Vagina (tissue), 2 donors: ENCODE measurements at regions not wholly inside any gene's neighbourhood (a gene's known extent, or its start where the extent isn't known, plus 50 kb on each side); places are given as distances from the start of the nearest gene placed in this dataset.

Experiments
- DNase-seq, 2 donors: peaks; one replicate each; pipeline ENCODE4 v3.0.0-alpha.2; 2017; ENCODE audit errors: extremely low spot score in 2 of 2
- H3K27ac ChIP-seq: fragments of 200-600 bp; sonication (generic); one replicate; pipeline ENCODE4 v1.5.1; 2019
- H3K27me3 ChIP-seq: fragments of 200-600 bp; sonication (generic); one replicate; pipeline ENCODE4 v1.5.1; 2019
- H3K36me3 ChIP-seq, 2 donors: fragments of 200-600 bp; sonication (generic); one replicate each; pipeline ENCODE4 v1.5.1; 2017 to 2019
- H3K4me1 ChIP-seq: fragments of 200-600 bp; sonication (generic); one replicate; pipeline ENCODE4 v1.5.1; 2019
- H3K4me3 ChIP-seq, 2 donors: fragments of 200-600 bp; sonication (generic); 1 replicate in 1 of 2; 2 replicates in 1 of 2; pipeline ENCODE4 v1.5.1; 2016 to 2019
- H3K9me3 ChIP-seq: fragments of 200-600 bp; sonication (generic); one replicate; pipeline ENCODE4 v1.5.1; 2019
- CTCF ChIP-seq, 3 experiments: fragments of 450-650 bp in 2 of 3; fragments of 200-600 bp in 1 of 3; sonication (generic) in 1 of 3; IDR thresholded peaks; one replicate each; pipeline ENCODE4 v1.5.1; 2017 to 2019; ENCODE audit warnings: antibody characterized with exemption in 3 of 3, mild to moderate bottlenecking in 2 of 3, moderate library complexity in 2 of 3
- POLR2A ChIP-seq, 2 donors: fragments of 450-650 bp; IDR thresholded peaks; one replicate each; pipeline ENCODE4 v1.6.1; 2017; ENCODE audit warnings: antibody characterized with exemption in 2 of 2, mild to moderate bottlenecking in 2 of 2, moderate library complexity in 2 of 2
- POLR2AphosphoS5 ChIP-seq, 2 donors: sonication (generic); formaldehyde crosslinking; IDR thresholded peaks; one replicate each; pipeline ENCODE4 v1.9.0; 2017; ENCODE audit warnings: antibody characterized with exemption in 2 of 2, mild to moderate bottlenecking in 2 of 2, low read depth in 1 of 2; ENCODE audit not compliant: insufficient read depth in 1 of 2
- intact Hi-C: fragments of 100-400 bp; cut with DNase I; formaldehyde crosslinking; loops from one replicate; pipeline ENCODE4 v1.15.1; 2023

DNA sequence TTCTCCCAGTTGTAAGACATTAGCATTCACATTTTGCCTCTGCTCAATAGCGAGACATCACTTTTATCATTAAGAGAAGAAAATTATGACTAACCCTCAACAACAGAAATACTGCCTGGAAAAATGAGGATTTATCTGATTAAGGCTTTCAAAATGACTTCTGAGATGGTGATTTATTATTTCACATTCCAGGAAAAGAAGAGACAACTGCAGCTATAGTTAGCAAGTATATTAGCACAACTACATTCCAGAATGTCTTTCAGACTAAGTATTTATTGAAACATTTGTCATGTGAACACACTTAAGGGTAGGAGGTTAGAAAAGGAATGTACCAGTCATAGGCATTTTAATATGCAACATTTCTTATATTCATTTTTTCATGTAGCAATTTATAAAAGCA lies 162.0 kb downstream of the IQUB start:
- no peaks in the 10 kb centered on the region for H3K36me3 ChIP-seq
- TF ChIP-seq CTCF (IDR thresholded peaks at IDR 0.05) (no peak), POLR2AphosphoS5 (IDR thresholded peaks at IDR 0.05; ENCODE audit: insufficient read depth in 1 of 2, low read depth in 1 of 2) (no peak), POLR2A (IDR thresholded peaks at IDR 0.05) (no peak)
- DNase-seq: no peak
- H3K27ac ChIP-seq: no peak overlapping the region
- H3K27me3 ChIP-seq: no peaks in the 10 kb centered on the region
- no peaks in the 10 kb centered on the region for H3K4me1 ChIP-seq
- intact Hi-C loops: no loop called here
- no peak overlapping the region for H3K4me3 ChIP-seq
- no peaks in the 10 kb centered on the region for H3K9me3 ChIP-seq

GRCh38 chr7:123367484-123368122 lies 166.8 kb downstream of the IQUB start:
- Histone ChIP-seq H3K27me3 (no peaks in the 10 kb centered on the region), H3K27ac (no peak overlapping the region), H3K36me3 (no peaks in the 10 kb centered on the region), H3K9me3 (no peaks in the 10 kb centered on the region), H3K4me3 (no peak overlapping the region), H3K4me1 (no peaks in the 10 kb centered on the region)
- no peak for DNase-seq
- intact Hi-C loops: no loop called here
- TF ChIP-seq CTCF (IDR thresholded peaks at IDR 0.05): no peak
- TF ChIP-seq POLR2A (IDR thresholded peaks at IDR 0.05): no peak
- TF ChIP-seq POLR2AphosphoS5 (IDR thresholded peaks at IDR 0.05; ENCODE audit: insufficient read depth in 1 of 2, low read depth in 1 of 2): no peak

DNA sequence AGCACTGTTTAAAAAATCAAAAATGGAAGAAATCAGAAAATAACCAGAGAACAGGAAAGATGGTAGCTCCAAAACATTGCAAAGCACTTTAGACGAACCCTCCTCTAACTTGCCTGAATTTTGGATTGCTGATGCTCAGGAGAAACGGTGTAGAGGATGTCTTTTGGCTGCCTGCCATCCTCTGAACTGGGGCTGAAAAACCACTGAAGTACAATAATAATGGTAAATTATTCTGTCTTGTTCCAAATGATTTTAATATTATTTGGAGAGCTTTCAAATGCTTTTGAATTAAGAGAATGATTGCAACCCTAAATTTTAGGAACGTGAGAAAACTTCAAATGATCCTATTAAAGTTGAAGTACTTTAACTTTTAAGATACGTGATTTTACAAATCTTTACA lies 167.3 kb upstream of the SLC13A1 start:
- Histone ChIP-seq H3K27ac (no peak overlapping the region), H3K4me1 (no peaks in the 10 kb centered on the region), H3K9me3 (no peaks in the 10 kb centered on the region), H3K36me3 (no peaks in the 10 kb centered on the region), H3K27me3 (no peaks in the 10 kb centered on the region), H3K4me3 (no peak overlapping the region)
- no peak for DNase-seq
- intact Hi-C loops: no loop called here
- TF ChIP-seq CTCF (IDR thresholded peaks at IDR 0.05): no peak
- TF ChIP-seq POLR2AphosphoS5 (IDR thresholded peaks at IDR 0.05; ENCODE audit: insufficient read depth in 1 of 2, low read depth in 1 of 2): no peak
- TF ChIP-seq POLR2A (IDR thresholded peaks at IDR 0.05): no peak

GRCh38 chr7:123366626-123367025 lies 166.9 kb upstream of the SLC13A1 start:
- no peaks in the 10 kb centered on the region for H3K4me1 ChIP-seq
- TF ChIP-seq CTCF (IDR thresholded peaks at IDR 0.05): no peak
- no peak for TF ChIP-seq POLR2A (IDR thresholded peaks at IDR 0.05)
- TF ChIP-seq POLR2AphosphoS5 (IDR thresholded peaks at IDR 0.05; ENCODE audit: insufficient read depth in 1 of 2, low read depth in 1 of 2): no peak
- intact Hi-C loops: no loop called here

GRCh38 chr7:123360631-123361030 lies 160.9 kb upstream of the SLC13A1 start:
- Histone ChIP-seq H3K27me3 (no peaks in the 10 kb centered on the region), H3K36me3 (no peaks in the 10 kb centered on the region), H3K4me3 (no peak overlapping the region), H3K9me3 (no peaks in the 10 kb centered on the region), H3K27ac (no peak overlapping the region), H3K4me1 (no peaks in the 10 kb centered on the region)
- no peak for TF ChIP-seq POLR2A (IDR thresholded peaks at IDR 0.05)
- no peak for TF ChIP-seq CTCF (IDR thresholded peaks at IDR 0.05)
- no peak for TF ChIP-seq POLR2AphosphoS5 (IDR thresholded peaks at IDR 0.05; ENCODE audit: insufficient read depth in 1 of 2, low read depth in 1 of 2)
- intact Hi-C loops: no loop called here
- no peak for DNase-seq

More at GRCh38 chr7:123366626-123367025, 166.9 kb upstream of the SLC13A1 start:
- Histone ChIP-seq H3K27me3 (no peaks in the 10 kb centered on the region), H3K27ac (no peak overlapping the region), H3K36me3 (no peaks in the 10 kb centered on the region), H3K4me3 (no peak overlapping the region), H3K9me3 (no peaks in the 10 kb centered on the region)
- DNase-seq: no peak
